ENCODE measurements at regions not wholly inside any gene's neighbourhood (a gene's known extent, or its start where the extent isn't known, plus 50 kb on each side); places are given as distances from the start of the nearest gene placed in this dataset.

DNA sequence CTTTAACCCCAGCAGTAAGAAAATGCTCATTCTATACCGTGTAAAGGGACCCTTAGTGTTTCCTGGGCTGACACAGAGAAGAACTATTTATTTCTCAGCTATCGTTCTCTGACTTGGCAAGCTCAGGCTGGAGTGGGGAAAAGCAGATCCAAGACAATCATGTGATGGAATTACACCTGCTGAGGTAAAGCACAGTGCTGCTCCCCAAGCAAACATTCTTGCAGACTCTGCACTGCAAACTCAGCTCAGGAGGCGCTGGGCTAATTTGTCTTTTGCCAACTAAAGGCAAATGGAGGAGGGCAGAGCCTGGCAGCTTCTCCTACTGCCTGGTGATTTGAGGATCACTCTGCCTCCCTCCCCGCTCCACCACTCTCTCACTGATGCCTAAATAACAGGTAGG lies 57.8 kb upstream of the FUT8 start:
- no peak for DNase-seq (ENCODE audit: low read depth)

DNA sequence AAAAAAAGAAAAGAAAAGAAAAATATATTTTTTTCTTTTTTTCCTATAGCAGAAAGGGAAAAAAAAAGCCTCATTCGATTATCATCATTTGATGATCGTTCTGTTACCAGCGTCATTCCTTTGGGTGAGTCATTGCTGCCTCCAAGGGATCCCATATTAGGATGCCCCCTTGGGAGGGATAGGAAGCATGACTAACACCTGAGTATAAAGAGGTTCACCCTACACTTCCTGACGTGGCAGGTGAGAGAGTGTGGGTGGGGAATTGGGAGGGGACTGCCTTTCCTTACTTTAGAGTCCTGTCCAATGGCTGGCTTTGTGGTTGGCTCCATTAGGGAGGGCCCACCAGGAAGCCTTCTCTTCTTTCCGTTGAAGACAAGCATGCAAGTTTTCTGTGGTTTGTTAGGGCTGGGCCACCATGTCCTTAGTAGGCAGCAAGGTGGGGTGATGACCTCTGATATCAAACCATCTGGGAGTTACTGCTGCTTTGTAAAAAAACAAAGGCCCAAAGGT lies 56.1 kb upstream of the FUT8 start:
- DNase-seq (ENCODE audit: low read depth), result peak; percentile 61

DNA sequence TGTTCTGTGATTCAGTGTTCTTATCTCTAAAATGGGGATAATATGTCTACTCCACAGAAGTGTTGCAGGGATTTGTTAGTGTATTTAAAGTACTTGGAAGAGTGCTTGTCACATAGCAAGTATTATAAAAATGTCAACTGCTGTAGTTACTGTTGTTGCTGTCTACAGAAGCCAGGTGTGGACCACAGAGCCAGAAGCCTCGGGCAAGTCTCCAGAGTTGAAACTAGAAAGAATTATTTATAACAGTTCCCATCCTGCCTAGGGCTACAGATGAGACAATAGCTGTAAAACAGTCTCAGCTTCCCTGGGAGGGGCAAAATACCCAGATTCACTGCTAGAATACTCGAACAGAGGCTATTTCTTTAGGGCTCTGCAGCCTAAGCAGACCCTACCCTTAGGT lies 55.4 kb upstream of the FUT8 start:
- DNase-seq (ENCODE audit: low read depth), result no peak

DNA sequence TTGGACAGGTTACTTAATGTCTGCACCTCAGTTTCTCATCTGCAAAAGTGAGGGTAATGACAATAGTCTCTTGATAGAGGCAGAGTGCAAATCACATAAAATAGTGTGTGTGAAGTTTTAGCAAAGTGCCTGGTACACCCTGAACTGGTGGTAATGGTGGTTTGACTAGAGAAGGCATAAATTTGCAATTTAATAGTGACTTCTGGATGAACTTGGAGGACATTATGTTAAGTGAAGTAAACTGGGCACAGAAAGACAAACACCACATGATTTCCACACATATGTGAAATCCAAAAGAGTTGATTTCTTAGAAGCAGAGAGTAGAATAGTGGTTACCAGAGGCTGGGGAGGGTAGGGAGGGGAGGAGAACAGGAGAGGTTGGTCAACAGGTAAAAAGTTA lies 54.8 kb upstream of the FUT8 start:
- no peak for DNase-seq (ENCODE audit: low read depth)

DNA sequence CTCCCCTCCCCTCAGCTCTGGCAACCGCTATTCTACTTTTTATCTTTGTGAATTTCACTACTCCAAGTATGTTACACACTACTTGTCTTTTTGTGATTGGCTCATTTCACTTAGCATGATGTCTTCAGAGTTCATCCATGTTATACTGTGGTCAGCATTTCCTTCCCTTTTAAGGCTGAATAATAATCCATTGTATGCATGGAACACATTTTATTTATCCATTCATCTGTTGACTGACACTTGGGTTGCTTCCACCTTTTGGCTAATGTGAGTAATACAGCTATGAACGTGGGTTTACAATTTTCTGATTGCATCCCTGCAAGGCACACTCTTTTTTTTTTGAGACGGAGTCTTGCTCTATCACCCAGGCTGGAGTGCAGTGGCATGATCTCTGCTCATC lies 53.0 kb upstream of the FUT8 start:
- peak; percentile 13 for DNase-seq (ENCODE audit: low read depth)

DNA sequence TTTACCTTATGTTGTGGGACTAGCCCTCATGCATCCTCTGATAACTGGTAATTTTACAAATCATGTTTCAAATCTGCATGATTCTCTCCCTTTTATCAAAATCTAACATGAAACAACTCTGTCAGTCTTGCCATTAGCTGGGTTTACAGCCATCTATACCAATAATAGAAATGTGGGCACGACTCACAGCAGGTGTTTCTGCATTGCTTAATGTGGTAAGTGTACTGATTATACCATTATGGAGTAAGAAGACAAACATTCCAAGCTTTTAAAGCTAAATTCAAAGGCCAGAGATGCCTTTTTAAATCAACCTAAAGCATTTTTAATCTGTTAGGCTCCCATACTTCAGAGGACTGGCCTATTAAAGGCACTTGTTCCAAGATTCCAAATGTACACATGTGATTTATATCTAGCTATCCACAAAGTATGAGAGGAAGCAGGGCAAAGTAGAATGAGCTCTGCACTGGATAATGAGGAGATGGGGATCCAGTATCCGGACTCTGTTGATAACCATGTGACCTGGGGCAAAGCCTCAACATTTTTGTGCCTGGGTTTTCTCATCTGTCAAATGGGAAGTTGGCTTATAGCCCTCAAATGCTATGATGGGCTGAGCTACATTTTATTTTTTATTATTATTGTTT lies 52.3 kb upstream of the FUT8 start:
- no peak for DNase-seq (ENCODE audit: low read depth)

DNA sequence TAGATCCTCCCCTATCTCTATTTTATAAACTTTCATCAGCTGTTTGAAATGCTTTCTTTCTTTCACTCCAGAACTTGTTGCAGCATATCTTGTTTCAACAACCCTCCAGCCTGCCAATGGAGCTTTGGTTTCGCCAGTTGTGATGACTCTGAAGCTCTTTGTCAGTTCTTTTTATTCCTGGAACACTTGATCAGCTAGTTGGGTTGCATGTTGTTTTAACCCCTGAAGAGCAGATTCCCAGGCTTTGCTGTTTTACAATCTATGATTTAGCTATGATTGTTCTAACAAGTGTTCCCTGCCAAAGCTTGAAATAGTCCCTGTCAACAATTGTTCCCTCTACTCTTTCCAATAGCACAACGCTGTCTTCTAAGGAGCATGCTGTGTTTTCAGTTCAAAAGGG lies 50.6 kb upstream of the FUT8 start:
- DNase-seq (ENCODE audit: low read depth), result peak; percentile 91

Data from fibroblast of gingiva (primary cell).